HS-27A (cell line): ENCODE measurements at regions not wholly inside any gene's neighbourhood (a gene's known extent, or its start where the extent isn't known, plus 50 kb on each side); places are given as distances from the start of the nearest gene placed in this dataset.
A peak's percentile ranks its signal among the peaks of the same experiment; 100 is the strongest.

Source experiments
- DNase-seq: peaks from one replicate; pipeline ENCODE4 v3.0.0-alpha.2; 2012; ENCODE audit warnings: low read depth, missing footprints

DNA sequence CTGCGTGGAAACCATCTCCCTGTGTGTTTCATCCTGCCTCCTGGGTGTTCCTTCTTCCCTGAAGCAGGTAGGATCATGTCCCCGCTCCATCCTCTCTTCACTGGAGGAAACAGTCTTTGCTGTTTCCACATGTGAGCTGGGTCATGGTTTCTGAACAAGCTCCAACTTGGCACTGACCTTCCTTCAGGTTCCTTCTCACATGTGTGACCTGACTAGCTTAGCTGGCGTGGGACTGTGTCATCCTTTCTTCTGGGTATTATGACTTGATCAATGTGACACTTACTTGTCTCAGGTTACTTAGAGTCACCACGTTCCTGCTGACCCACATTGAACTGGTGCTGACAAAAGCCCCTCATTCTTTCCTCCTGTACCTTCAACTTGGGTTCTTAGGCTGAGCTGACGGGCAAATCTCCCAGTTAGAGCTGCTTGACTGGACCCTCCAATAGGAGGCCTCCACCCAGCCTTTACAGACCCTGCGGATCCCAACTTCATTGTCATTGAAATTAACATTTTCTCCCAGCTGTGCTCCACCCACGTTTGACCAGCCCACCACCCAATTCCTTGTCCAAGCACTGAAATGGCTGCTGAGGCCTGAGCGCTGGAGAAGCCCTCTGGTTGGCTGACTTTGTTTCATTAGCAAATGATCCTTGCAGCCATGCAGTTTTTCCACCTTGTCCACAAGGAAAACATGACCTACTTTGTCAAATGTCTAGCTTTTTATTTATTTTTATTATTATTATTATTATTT, 128.1 kb downstream of the DDX1 start:
- DNase-seq: no peak

- DNase-seq: no peak
Observed at GRCh38 chr2:15720561-15721307, 129.1 kb downstream of the DDX1 start.

- no peak for DNase-seq
Observed at GRCh38 chr2:15721411-15722067, 129.9 kb downstream of the DDX1 start.

DNA sequence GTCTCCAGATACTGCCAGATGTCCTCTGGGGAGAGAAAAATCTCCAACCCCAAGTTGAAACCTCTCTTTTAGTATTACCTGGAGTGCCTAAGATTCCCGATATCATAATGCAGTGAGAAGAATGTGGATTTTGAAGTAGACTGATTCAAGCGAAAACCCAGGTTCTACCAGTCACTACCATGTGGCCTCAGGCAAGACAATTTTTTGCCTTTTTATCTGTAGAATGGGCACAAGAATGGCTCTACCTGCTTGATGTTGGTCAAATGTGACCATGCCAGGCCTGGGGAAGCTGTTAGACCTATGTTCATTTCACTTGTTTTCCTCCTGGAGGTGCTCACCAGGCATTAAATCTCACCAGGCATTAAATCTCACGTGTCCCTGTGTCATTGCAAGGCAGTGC, 131.3 kb downstream of the DDX1 start:
- no peak for DNase-seq

DNA sequence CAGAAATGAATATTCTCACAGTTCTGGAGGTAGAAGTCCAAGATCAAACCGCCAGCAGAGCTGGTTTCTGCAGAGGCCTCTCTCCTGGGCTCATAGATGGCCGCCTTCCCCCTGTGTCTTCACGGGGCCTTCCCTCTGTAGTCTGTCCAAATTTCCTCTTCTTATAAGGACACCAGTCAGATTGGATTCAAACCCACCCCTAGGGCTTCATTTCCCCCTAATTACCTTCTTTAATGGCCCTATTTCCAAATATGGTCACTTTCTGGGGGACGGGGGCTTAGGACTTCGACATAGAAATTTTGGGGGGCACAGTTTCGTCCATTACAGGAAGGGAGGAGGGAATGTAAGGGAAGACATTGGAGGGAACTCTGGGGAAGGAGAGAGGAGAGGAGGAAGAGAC, 132.6 kb downstream of the DDX1 start:
- no peak for DNase-seq

GRCh38 chr2:15725101-15725781, 133.6 kb downstream of the DDX1 start:
- no peak for DNase-seq

DNA sequence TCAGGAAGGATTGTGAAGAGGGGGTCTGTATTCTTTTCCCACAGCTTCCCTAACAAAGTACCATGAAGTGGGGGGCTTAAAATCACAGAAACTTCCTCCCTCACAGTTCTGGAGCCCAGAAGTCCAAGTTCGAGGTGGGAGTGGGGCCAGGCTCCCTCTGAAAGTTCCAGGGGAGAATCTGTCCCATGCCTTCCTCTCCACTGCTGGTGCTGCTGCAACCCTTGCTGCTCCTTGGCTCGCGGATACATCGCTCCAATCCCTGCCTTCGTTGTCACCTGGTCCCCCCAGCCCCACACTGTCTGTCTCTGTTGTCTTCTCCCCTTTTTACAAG, 134.1 kb downstream of the DDX1 start:
- no peak for DNase-seq

DNA sequence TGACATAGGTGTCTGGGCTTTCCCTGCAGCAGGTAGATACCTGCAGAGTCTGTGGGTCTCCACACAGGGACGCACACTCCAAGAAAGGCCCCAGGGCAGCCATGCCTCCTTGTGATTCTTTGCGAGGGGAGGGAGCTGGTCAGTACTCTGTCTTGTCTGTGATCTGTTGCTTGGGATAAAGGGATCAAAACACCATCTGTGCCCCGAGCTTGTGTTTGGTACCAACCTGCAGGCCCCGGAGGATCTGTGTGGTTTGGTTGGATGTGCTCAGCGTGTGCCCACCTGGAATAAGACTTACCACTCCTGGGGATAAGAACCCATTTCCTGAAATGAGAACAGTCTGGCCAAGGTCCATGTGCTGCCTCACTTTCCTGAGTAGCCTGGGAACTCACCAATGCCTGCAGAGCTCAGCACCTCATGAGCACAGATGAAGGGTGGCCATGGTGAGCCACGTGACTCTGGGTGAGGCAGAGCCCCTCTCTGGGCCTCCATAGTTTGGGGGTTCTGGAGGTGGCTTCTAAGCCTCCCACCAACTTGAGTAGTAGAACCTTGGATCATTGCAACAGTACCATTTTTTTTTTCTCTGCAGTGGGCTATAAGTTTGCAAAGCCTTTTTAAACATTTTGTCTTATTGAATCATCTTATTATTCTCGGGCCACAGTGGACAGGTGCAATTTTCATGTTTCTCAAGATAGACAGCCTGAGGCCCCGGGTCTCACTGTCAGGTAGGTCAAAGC, 134.8 kb downstream of the DDX1 start:
- no peak for DNase-seq

DNA sequence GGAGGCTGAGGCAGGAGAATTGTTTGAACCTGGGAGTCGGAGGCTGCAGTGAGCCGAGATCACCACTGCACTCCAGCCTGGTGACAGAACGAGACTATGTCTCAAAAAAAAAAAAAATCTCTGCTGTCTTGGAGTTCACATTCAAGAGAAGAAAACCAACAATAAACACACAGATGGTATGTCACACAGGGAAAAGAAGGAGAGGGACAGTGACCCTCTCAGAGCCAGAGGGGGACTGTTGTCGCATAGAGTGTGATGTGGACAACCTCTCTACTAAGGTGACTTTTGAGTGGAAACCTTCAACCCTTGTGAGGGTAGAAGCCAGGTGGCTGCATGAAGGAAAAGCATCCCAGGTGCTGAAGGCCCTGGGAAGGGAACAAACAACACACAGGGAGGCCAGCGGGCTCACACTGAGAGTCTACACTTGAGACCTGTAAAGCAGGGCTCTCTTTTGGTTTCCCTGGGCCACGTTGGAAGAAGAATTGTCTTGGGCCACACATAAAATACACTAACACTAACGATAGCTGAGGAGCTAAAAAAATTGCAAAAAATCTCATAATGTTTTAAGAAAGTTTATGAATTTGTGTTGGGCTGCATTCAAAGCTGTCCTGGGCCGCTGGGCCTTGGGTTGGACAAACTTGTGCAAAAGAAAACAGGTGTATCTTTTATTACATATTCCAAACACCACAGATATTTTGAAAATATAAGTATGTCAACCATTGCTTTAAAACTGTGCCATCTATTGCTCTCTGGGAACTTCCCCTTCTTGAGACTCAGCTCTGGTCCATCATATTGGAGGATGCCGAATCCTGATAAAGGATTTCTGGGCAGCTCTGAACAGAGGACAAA, 136.0 kb downstream of the DDX1 start:
- no peak for DNase-seq

DNA sequence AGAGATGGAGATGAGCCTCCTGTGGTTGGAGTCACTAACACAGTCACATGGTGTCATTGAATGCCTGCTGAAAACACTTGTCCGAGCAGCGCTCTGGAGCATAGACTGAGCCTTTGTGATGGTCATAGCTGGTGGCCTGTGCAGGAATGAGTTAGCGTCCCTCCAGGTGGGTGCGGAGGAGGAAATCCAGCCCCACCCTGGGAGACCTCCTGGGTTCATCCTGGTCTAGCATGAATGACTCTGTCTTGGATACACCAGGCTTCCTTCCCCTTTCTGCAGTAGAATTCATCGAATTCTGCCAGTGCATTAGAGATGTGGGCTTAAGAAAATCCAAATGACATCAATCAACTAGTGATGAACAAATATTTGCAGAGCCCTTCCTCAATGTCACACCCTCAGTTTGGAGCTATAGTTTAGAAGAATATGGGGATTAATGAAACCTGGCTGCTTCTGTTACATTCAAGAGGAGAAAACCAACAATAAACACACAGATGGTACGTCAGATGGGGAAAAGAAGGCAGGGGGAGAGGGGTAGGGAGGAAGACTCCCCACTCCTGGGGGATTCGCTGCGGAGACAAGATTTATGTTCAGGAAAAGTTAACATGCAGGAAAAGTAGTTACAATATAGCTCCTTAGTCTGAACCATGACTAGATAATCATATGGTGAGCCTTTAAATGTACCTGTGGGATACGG, 136.7 kb downstream of the DDX1 start:
- no peak for DNase-seq

DNA sequence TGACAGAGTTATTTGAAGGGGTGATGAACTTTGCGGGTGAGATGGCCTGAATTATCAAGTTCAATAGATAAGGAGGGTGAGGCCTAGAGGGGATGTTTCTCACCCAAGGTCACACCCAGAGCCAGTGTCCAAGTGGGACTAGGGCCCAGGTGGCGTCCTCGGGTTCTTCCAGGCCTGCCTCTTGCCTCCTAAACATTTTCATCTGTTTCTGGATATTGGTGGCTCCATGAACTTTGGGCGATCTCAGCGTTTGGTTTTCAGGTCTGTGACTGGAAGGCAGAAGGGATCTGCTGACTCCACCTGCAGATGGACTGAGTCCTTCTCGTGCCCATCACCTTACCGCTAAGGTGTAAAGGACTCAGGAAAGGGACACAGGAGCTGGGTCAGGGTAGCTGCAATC, 137.3 kb downstream of the DDX1 start:
- DNase-seq: no peak

GRCh38 chr2:15729709-15730544, 138.3 kb downstream of the DDX1 start:
- no peak for DNase-seq

- peak; percentile 81 for DNase-seq
Observed at GRCh38 chr2:15730545-15731212, 139.0 kb downstream of the DDX1 start.

- DNase-seq: no peak
Observed at GRCh38 chr2:15731213-15731888, 139.7 kb downstream of the DDX1 start.

- DNase-seq: no peak
Observed at GRCh38 chr2:15731889-15732271, 140.2 kb downstream of the DDX1 start.

GRCh38 chr2:15732341-15733077, 140.8 kb downstream of the DDX1 start:
- DNase-seq: no peak

GRCh38 chr2:15733867-15734673, 142.4 kb downstream of the DDX1 start:
- peak; percentile 22 for DNase-seq
